GM19025 (cell line): ENCODE measurements at regions not wholly inside any gene's neighbourhood (a gene's known extent, or its start where the extent isn't known, plus 50 kb on each side); places are given as distances from the start of the nearest gene placed in this dataset.
"Not testable (repeated sequence)": the region's sequence is repeated elsewhere in the genome, so short reads cannot be mapped to it uniquely, and the experiment has no call there.

Experiments
- ATAC-seq: cut with Tn5 transposase; IDR thresholded peaks from one replicate; pipeline ENCODE4 v1.9.1; 2021; ENCODE audit warnings: mild to moderate bottlenecking, low read depth, moderate library complexity; ENCODE audit not compliant: unreplicated experiment

GRCh38 chr9:61817127-61817705 is 627.4 kb downstream of the SPATA31A7 start:
- not testable (repeated sequence) for ATAC-seq

- ATAC-seq: peak; percentile 69
Observed at GRCh38 chr9:61853624-61854259, 663.9 kb downstream of the SPATA31A7 start.

GRCh38 chr9:61854260-61854640 is 664.4 kb downstream of the SPATA31A7 start:
- not testable (repeated sequence) for ATAC-seq

- peak; percentile 65 for ATAC-seq
Observed at GRCh38 chr9:61856283-61856682, 666.4 kb downstream of the SPATA31A7 start.

- not testable (repeated sequence) for ATAC-seq
Observed at GRCh38 chr9:61856858-61857453, 667.1 kb downstream of the SPATA31A7 start.

GRCh38 chr9:61857709-61858351 is 668.0 kb downstream of the SPATA31A7 start:
- peak; percentile 80 for ATAC-seq

GRCh38 chr9:61862431-61862971 is 672.7 kb downstream of the SPATA31A7 start:
- ATAC-seq: not testable (repeated sequence)

GRCh38 chr9:61864463-61864862 is 674.6 kb downstream of the SPATA31A7 start:
- not testable (repeated sequence) for ATAC-seq

- not testable (repeated sequence) for ATAC-seq
Observed at GRCh38 chr9:61868965-61869364, 679.1 kb downstream of the SPATA31A7 start.

- not testable (repeated sequence) for ATAC-seq
Observed at GRCh38 chr9:61872329-61872728, 682.5 kb downstream of the SPATA31A7 start.
